ENCODE measurements at regions not wholly inside any gene's neighbourhood (a gene's known extent, or its start where the extent isn't known, plus 50 kb on each side); places are given as distances from the start of the nearest gene placed in this dataset.

- no peak for DNase-seq
These were observed 159.6 kb downstream of the SALL1 start for GRCh38 chr16:50991436-50991835.

DNA sequence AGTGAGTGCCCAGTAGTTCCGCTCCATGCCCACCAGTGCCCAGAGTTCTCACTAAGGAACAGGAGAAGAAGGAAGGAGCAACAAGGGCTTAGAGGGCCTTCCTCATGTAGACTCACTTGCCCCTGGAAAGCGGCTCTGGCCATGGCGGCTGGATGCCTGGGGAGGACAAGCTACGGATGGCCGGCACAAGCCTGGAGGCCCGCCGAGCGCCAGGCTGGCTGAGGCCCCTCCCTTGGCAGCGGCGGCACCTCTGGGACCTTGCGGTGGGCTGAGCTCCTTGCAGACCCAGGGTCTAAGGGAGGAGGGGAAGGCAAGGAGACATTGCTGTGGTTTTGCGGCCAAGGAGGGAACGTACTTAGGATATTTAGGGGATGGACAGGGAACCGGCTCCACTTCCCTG is 160.1 kb downstream of the SALL1 start:
- no peak for DNase-seq

DNA sequence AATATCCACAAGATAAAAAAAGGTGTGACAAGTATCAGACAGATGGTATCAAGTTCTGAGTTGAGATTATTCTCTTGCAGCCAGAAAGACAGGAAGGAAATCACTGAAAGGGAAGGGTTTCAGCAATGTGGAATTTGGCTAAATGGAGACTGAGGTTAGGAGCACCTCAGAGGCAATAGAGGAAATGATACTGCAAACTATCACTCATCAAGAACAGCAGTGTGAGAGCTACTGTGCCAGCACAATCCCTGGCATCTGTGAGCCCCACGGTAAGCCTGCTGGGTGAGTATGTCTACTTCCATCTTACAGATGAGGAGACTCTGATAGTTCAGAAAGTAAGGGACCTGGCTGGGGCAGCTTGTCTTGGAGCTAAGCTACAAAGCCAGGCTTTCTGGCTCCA is 162.0 kb downstream of the SALL1 start:
- DNase-seq = no peak

DNA sequence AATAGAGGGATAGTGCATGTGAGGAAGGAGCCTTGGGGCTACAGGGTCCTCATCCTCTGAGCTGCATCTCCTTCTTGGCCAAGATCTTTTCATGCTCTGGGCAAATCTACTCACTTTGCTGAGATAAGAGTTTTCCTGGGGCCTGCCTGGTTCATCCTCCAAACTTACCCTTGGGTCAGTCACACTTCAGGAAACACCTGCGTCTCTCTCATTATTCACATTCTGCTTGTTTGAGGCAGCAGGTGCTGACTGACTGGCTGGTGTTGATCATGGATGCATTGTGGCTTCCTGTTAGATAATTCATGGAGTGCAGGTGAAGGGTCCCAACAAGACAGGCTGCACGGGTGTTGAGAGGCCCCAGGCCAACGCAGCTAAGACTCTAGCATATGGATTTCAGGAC is 162.6 kb downstream of the SALL1 start:
- no peak for DNase-seq

- no peak for DNase-seq
These were observed 164.6 kb downstream of the SALL1 start for GRCh38 chr16:50986453-50986852.

DNA sequence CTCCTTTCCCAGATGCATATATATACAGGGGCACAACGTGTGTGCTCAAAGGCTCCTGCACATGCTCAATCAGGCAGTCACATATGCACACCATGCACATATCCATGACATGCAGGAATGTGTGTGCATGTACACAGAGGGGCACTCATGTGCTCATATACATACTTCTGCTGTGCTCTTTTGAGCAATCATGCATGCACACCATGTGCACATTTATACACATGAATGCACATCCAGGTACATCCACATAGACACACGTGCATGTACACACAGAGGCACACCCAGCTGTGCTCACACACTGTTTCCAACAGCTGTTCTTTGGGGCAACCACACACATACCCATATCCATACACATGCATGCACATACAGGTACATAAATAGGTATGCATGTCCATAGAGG is 165.3 kb downstream of the SALL1 start:
- DNase-seq = no peak

- no peak for DNase-seq
These were observed 166.4 kb downstream of the SALL1 start for GRCh38 chr16:50984688-50985087.

- DNase-seq = no peak
These were observed 168.3 kb downstream of the SALL1 start for GRCh38 chr16:50982808-50983207.

DNA sequence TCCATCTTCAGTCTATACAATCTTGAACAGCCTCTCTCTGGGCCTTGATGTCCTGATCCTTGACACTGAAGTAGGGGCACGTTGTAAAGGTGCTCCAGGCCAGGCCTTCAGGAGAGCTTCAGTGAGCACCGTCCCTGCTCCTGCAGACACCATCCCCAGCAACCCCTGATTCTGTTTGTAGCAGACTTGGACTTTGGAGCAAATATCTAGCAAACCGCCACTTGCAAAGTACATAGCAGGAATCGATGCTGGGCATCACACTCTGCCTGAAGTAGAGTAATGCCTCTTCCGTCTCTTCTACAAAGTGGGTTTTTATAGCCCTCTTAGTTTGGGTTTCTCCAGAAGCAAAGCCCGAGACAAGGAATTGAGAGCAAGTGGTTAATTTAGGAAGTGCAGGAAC is 169.1 kb downstream of the SALL1 start:
- DNase-seq = no peak

GRCh38 chr16:50980666-50981065 is 170.4 kb downstream of the SALL1 start:
- DNase-seq = no peak

DNA sequence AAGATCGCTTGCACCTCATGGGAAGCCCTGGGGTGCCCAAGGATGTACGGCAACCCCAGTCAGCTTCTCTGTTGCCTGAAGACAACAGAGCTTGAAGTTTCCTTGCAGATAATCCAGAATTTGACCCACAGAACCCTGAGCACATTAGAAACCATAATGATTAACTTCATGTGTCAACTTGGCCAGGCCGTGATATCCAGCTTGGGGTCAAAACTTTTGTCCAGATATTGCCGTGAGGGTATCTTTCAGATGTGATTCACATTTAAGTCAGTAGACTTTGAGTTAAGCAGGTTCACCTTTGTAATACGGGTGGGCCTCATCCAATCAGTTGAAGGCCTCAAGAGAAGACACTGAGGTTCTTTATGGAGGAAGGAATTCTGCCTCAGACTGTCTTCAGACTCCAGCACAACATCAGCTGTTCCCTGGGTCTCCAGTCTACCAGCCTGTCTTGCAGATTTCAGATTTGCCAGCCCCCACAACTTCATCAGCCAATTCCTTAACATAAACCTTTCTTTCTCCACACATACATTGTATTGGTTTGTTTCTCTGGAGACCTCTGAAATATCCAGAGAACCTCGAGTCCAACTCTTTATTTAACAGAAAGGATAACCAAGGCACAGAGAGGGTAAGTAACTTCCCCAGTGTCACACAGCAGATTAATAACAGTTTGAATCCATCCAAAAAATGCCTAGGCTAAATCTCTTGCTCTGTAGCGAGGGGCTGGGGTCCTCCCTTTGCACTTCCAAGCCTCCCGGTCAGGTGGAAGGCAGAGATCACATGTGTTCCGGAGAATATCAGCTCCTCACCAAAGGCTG is 171.1 kb downstream of the SALL1 start:
- no peak for DNase-seq

DNA sequence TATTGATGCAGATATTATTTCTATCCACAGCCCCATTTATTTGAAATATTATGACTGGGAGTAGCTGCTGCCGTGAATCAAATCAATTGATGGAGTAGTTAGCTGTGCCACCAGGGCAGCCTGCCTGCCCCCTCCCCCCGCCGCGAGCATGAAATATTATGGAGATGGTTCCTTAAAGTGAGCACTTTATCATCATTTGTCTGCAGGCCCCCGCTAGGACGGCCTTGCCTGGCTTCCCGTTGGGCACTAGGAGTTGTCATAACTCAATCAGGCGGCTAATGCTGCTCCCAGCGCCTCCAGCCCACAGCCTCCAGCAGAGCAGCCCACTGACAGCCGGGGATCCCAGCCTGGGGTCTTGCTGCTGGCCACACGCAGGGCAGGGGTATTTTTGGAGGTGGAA is 173.9 kb downstream of the SALL1 start:
- DNase-seq = no peak

- DNase-seq = no peak
These were observed 176.5 kb downstream of the SALL1 start for GRCh38 chr16:50974438-50975036.

GRCh38 chr16:50972876-50973275 is 178.2 kb downstream of the SALL1 start:
- DNase-seq = no peak

- no peak for DNase-seq
These were observed 180.8 kb downstream of the SALL1 start for GRCh38 chr16:50970281-50970680.

DNA sequence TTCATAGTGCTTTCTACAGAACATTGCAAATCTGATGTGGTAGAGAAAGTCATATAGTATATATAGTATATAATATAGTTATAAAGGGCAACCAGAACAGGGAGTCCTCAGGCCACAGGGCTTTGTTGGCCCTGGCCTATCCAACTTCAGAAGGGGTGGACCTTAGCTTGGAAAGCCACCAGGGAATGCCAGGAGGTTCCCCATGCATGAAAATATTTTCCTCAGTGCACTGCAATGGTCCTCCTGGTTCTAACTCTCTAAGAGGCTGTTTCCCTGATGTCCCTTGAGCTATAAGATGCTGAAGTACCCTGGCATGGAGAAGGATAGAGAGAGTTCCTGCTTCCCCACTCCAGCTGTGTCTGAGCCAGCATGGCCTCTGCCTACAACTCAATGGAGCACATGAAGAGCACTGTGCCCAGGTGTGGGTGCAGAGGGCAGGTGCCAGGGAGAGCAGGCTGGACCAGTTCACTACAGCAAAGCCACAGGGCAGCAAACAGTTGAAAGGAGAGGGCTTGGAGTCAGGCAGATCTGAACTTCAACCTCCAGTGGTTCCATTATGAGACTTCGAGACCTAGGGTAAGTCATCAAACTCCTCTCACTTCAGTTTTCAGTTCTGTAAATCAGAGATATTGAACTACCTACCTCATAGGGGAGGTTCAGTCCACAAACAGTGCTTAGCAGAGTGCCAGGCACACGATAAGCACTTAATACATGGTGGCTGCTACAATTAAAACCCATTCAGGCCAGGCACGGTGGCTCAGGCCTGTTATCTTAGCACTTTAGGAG is 183.1 kb downstream of the SALL1 start:
- no peak for DNase-seq

DNA sequence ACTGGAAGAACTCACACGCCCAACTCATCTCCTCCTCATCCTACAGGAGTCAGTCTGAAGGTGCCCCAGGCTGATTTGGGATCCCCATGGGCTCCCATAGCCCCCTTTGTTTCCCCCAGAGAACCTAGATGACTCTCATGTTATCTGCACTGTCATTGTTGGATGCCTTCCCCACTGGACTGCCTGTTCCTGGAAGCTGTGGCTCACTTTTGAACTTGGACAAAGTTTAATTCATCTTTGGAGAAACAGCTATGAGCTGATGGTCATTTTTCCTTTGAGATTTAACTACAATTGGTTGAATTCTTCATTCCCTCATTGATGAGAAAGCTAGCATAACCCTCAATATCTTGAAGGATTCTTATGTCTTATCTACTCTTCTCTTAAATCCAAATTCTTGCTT is 186.6 kb downstream of the SALL1 start:
- DNase-seq = no peak

- DNase-seq = no peak
These were observed 189.1 kb downstream of the SALL1 start for GRCh38 chr16:50961952-50962351.

- no peak for DNase-seq
These were observed 190.4 kb downstream of the SALL1 start for GRCh38 chr16:50960517-50961202.

GRCh38 chr16:50957056-50957455 is 194.0 kb downstream of the SALL1 start:
- DNase-seq = no peak

DNA sequence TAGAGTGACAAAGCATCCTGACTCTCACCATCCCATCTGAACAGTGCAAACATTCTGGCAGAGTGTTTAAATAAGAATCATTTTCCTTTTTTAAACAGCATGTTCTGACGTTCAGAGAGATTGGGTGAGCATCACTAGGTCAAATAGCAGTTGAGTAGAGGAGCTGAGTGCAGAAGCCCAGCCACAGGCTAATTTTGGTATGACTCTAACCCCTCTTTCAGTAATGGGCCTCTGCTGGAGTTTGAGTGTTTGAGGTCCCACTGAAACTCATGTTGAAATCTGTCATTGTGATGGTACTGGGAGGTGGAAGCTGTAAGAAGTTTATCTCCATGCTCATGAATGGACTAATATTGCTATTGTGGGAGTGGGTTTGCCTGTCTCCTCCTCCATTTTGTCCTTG is 194.4 kb downstream of the SALL1 start:
- no peak for DNase-seq

DNA sequence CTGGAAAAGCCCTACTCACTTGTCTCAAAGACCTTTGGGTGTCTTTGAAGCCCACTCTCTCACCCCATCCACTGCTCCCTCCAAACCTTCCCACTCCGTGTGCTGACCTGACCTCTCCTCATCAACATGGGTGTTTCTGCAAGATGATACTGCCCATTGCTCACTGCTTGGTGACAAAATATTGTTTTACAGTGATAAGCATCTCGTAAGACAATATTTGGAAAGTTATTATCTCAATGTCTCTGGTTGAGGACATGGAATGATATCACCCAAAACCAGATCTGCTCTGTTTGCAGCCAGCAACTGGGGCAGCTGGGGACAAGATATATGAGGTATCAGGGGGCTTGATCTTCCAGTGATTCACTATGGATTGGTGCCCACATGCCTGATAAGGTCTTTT is 195.8 kb downstream of the SALL1 start:
- DNase-seq = no peak

- no peak for DNase-seq
These were observed 196.6 kb downstream of the SALL1 start for GRCh38 chr16:50954469-50954868.
